DOHH2 (cell line): ENCODE measurements at regions not wholly inside any gene's neighbourhood (a gene's known extent, or its start where the extent isn't known, plus 50 kb on each side); places are given as distances from the start of the nearest gene placed in this dataset.

Experiments
- H3F3A ChIP-seq: fragments of 200-600 bp; sonication (generic), shearing (Covaris generic); 2 replicates; pipeline ENCODE4 v1.6.0; 2016; ENCODE audit warnings: antibody characterized with exemption, mild to moderate bottlenecking; ENCODE audit not compliant: control insufficient read depth, insufficient read depth
- H3K27ac ChIP-seq: fragments of 200-600 bp; sonication (generic); 2 replicates; pipeline ENCODE4 v1.5.1; 2014; ENCODE audit warnings: low read depth, mild to moderate bottlenecking, low read length, moderate library complexity
- H3K27me3 ChIP-seq: fragments of 200-600 bp; sonication (generic); 2 replicates; pipeline ENCODE4 v1.6.1; 2014; ENCODE audit warnings: mild to moderate bottlenecking, low read length, mixed read lengths; ENCODE audit not compliant: control insufficient read depth
- H3K36me3 ChIP-seq: fragments of 200-600 bp; sonication (generic); 2 replicates; pipeline ENCODE4 v1.6.1; 2014; ENCODE audit warnings: mild to moderate bottlenecking, low read length, moderate library complexity, mixed read lengths; ENCODE audit not compliant: control insufficient read depth
- H3K4me1 ChIP-seq: fragments of 200-600 bp; sonication (generic); 2 replicates; pipeline ENCODE4 v1.6.1; 2014; ENCODE audit warnings: mild to moderate bottlenecking, low read length, mixed read lengths; ENCODE audit not compliant: control insufficient read depth
- H3K4me2 ChIP-seq: fragments of 200-600 bp; sonication (generic); 2 replicates; pipeline ENCODE4 v1.6.0; 2014; ENCODE audit warnings: mild to moderate bottlenecking, low read length, moderate library complexity
- H3K4me3 ChIP-seq: fragments of 200-600 bp; sonication (generic); 2 replicates; pipeline ENCODE4 v1.5.1; 2014; ENCODE audit warnings: mild to moderate bottlenecking, low read length, mixed read lengths
- H3K79me2 ChIP-seq: fragments of 200-600 bp; sonication (generic); 2 replicates; pipeline ENCODE4 v1.6.1; 2014; ENCODE audit warnings: mild to moderate bottlenecking, low read length, mixed read lengths; ENCODE audit not compliant: control insufficient read depth
- H3K9me2 ChIP-seq: fragments of 200-600 bp; sonication (generic); replicated peaks from 2 replicates; pipeline ENCODE4 v1.6.1; 2014; ENCODE audit warnings: mild to moderate bottlenecking, low read length, mixed read lengths; ENCODE audit not compliant: control insufficient read depth
- H3K9me3 ChIP-seq: fragments of 200-600 bp; sonication (generic); 2 replicates; pipeline ENCODE4 v1.6.1; 2014; ENCODE audit warnings: antibody characterized with exemption, low read length, mixed read lengths; ENCODE audit not compliant: control insufficient read depth, insufficient read depth
- H4K20me1 ChIP-seq: fragments of 200-600 bp; sonication (generic); 2 replicates; pipeline ENCODE4 v1.6.0; 2014; ENCODE audit warnings: low read depth, mild to moderate bottlenecking, antibody characterized with exemption, low read length, moderate library complexity; ENCODE audit not compliant: control insufficient read depth, insufficient read depth
- CTCF ChIP-seq: fragments of 200-600 bp; sonication (generic); IDR thresholded peaks from one replicate; pipeline ENCODE4 v1.5.1; 2014; ENCODE audit warnings: antibody characterized with exemption, mild to moderate bottlenecking, low read depth, low read length; ENCODE audit not compliant: poor library complexity, severe bottlenecking
- EZH2phosphoT487 ChIP-seq: fragments of 200-600 bp; sonication (generic); IDR thresholded peaks from 2 replicates; pipeline ENCODE4 v1.6.1; 2017; ENCODE audit warnings: borderline replicate concordance, mild to moderate bottlenecking, antibody characterized with exemption, low read length, moderate library complexity, mixed read lengths

- H3K4me3 ChIP-seq: no peak overlapping the region
Measured at GRCh38 chr15:31241888-31242522, 84.6 kb upstream of the KLF13 start.

GRCh38 chr15:31243895-31244294, 82.7 kb upstream of the KLF13 start:
- H3K27ac ChIP-seq: no peak overlapping the region
- no peaks in the 10 kb centered on the region for H3K9me3 ChIP-seq
- no peaks in the 10 kb centered on the region for H3K79me2 ChIP-seq
- H3K4me2 ChIP-seq: no peak overlapping the region
- TF ChIP-seq CTCF (no peak), EZH2phosphoT487 (no peak)
- no peaks in the 10 kb centered on the region for H4K20me1 ChIP-seq
- no peaks in the 10 kb centered on the region for H3K9me2 ChIP-seq
- peaks cover 9% of the 10 kb centered on the region; the same call in 1 of the 2 replicates for H3F3A ChIP-seq
- no peaks in the 10 kb centered on the region for H3K27me3 ChIP-seq
- no peak overlapping the region for H3K4me3 ChIP-seq
- H3K4me1 ChIP-seq: peaks cover 9% of the 10 kb centered on the region
- no peaks in the 10 kb centered on the region for H3K36me3 ChIP-seq

More at GRCh38 chr15:31241888-31242522, 84.6 kb upstream of the KLF13 start:
- no peaks in the 10 kb centered on the region for H3K9me2 ChIP-seq
- H3F3A ChIP-seq: peaks cover 14% of the 10 kb centered on the region
- no peak overlapping the region for H3K4me2 ChIP-seq
- no peak overlapping the region for H3K27ac ChIP-seq
- no peaks in the 10 kb centered on the region for H4K20me1 ChIP-seq
- TF ChIP-seq EZH2phosphoT487 (no peak), CTCF (no peak)
- H3K4me1 ChIP-seq: peaks cover 26% of the 10 kb centered on the region
- no peaks in the 10 kb centered on the region for H3K79me2 ChIP-seq
- H3K9me3 ChIP-seq: no peaks in the 10 kb centered on the region
- H3K27me3 ChIP-seq: no peaks in the 10 kb centered on the region
- H3K36me3 ChIP-seq: no peaks in the 10 kb centered on the region

GRCh38 chr15:31245135-31245689, 81.4 kb upstream of the KLF13 start:
- H4K20me1 ChIP-seq: no peaks in the 10 kb centered on the region
- H3K4me3 ChIP-seq: no peak overlapping the region

More at GRCh38 chr15:31245135-31245689, 81.4 kb upstream of the KLF13 start:
- Histone ChIP-seq H3F3A (no peaks in the 10 kb centered on the region), H3K27me3 (no peaks in the 10 kb centered on the region), H3K36me3 (no peaks in the 10 kb centered on the region), H3K4me1 (no peaks in the 10 kb centered on the region), H3K9me3 (no peaks in the 10 kb centered on the region), H3K79me2 (no peaks in the 10 kb centered on the region), H3K9me2 (no peaks in the 10 kb centered on the region), H3K4me2 (no peak overlapping the region), H3K27ac (no peak overlapping the region)
- TF ChIP-seq CTCF (no peak), EZH2phosphoT487 (no peak)
